HEK293T (cell line): ENCODE measurements at regions not wholly inside any gene's neighbourhood (a gene's known extent, or its start where the extent isn't known, plus 50 kb on each side); places are given as distances from the start of the nearest gene placed in this dataset.

Experiments
- ARNT ChIP-seq: fragments of 450-650 bp; IDR thresholded peaks from 2 replicates; pipeline ENCODE4 v1.6.1; 2017; ENCODE audit warnings: mild to moderate bottlenecking
- BHLHE40 ChIP-seq: fragments of 450-650 bp; IDR thresholded peaks from 2 replicates; pipeline ENCODE4 v1.6.1; 2016; ENCODE audit warnings: mild to moderate bottlenecking, moderate library complexity, borderline replicate concordance
- ELF4 ChIP-seq: fragments of 450-650 bp; IDR thresholded peaks from 2 replicates; pipeline ENCODE4 v1.6.1; 2017; ENCODE audit warnings: antibody characterized with exemption
- FOXA1 ChIP-seq: fragments of 450-650 bp; IDR thresholded peaks from 2 replicates; pipeline ENCODE4 v1.6.1; 2016; ENCODE audit warnings: mild to moderate bottlenecking
- FOXM1 ChIP-seq: fragments of 450-650 bp; IDR thresholded peaks from 2 replicates; pipeline ENCODE4 v1.6.1; 2017; ENCODE audit warnings: mild to moderate bottlenecking, borderline replicate concordance
- HDGF ChIP-seq: fragments of 450-650 bp; IDR thresholded peaks from 2 replicates; pipeline ENCODE4 v1.6.1; 2017; ENCODE audit warnings: antibody characterized with exemption, borderline replicate concordance
- L3MBTL2 ChIP-seq: fragments of 450-650 bp; conservative IDR thresholded peaks from 2 replicates; pipeline ENCODE4 v1.6.1; 2016; ENCODE audit warnings: mild to moderate bottlenecking
- NFRKB ChIP-seq: fragments of 450-650 bp; IDR thresholded peaks from 2 replicates; pipeline ENCODE4 v1.6.1; 2016; ENCODE audit warnings: mild to moderate bottlenecking, moderate library complexity
- SP1 ChIP-seq: fragments of 450-650 bp; IDR thresholded peaks from 2 replicates; pipeline ENCODE4 v1.6.1; 2017
- SUZ12 ChIP-seq: fragments of 450-650 bp; IDR thresholded peaks from 2 replicates; pipeline ENCODE4 v1.6.1; 2016; ENCODE audit warnings: mild to moderate bottlenecking
- TARDBP ChIP-seq: fragments of 450-650 bp; IDR thresholded peaks from 2 replicates; pipeline ENCODE4 v1.6.1; 2016
- ZNF384 ChIP-seq: fragments of 450-650 bp; IDR thresholded peaks from 2 replicates; pipeline ENCODE4 v1.6.1; 2016
- TF ChIP-seq, protein P1 (sequence below): fragments of 450-650 bp; IDR thresholded peaks from 2 replicates; pipeline ENCODE4 v1.6.1; 2016

DNA sequence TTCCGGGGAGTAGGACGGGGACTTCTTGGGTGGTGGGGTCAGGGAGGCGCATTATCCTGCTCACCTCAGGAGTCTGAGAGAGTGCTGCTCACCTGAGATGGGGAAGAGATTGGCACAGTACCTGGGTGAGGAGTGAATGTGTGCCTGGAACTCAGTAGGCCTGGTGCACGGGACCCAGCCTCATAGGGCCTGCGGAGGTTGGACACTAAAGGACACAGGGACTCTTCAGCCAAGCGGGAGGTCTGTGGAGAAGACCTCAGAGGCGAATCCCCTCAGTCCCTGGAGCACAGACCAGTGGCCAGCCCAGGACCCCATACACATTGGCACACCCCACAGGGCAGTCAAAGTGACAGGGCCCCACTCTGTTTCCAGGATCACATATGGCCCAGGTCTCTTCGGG, 73.2 kb downstream of the OAT start:
- TF ChIP-seq ELF4 (no peak), FOXA1 (no peak), FOXM1 (no peak), HDGF (no peak), TARDBP (no peak), BHLHE40 (no peak), NFRKB (no peak), SUZ12 (no peak), SP1 (no peak), ARNT (no peak), L3MBTL2 (no peak), ZNF384 (no peak)
- TF ChIP-seq, protein P1, sequence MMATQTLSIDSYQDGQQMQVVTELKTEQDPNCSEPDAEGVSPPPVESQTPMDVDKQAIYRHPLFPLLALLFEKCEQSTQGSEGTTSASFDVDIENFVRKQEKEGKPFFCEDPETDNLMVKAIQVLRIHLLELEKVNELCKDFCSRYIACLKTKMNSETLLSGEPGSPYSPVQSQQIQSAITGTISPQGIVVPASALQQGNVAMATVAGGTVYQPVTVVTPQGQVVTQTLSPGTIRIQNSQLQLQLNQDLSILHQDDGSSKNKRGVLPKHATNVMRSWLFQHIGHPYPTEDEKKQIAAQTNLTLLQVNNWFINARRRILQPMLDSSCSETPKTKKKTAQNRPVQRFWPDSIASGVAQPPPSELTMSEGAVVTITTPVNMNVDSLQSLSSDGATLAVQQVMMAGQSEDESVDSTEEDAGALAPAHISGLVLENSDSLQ = no peak
